Loucy (cell line): ENCODE measurements at regions not wholly inside any gene's neighbourhood (a gene's known extent, or its start where the extent isn't known, plus 50 kb on each side); places are given as distances from the start of the nearest gene placed in this dataset.

Source experiments
- H2AFZ ChIP-seq: fragments of 200-600 bp; sonication (generic); 2 replicates; pipeline ENCODE4 v1.6.0; 2016; ENCODE audit warnings: antibody characterized with exemption, mild to moderate bottlenecking, low read length, moderate library complexity
- H3F3A ChIP-seq: fragments of 200-600 bp; 2 replicates; pipeline ENCODE4 v1.6.0; 2016; ENCODE audit warnings: antibody characterized with exemption, low read depth, mild to moderate bottlenecking
- H3K27me3 ChIP-seq: fragments of 200-600 bp; sonication (generic); 2 replicates; pipeline ENCODE4 v1.6.1; 2014; ENCODE audit warnings: low read length, mild to moderate bottlenecking; ENCODE audit not compliant: insufficient read depth, poor library complexity, severe bottlenecking
- H3K36me3 ChIP-seq: fragments of 200-600 bp; sonication (generic); 2 replicates; pipeline ENCODE4 v1.6.1; 2016; ENCODE audit warnings: low read length; ENCODE audit not compliant: insufficient read depth
- H3K4me1 ChIP-seq: fragments of 200-600 bp; sonication (generic); 2 replicates; pipeline ENCODE4 v1.5.1; 2014; ENCODE audit warnings: low read length, mild to moderate bottlenecking; ENCODE audit not compliant: insufficient read depth, poor library complexity, severe bottlenecking
- H3K4me2 ChIP-seq: fragments of 200-600 bp; sonication (generic); 2 replicates; pipeline ENCODE4 v1.6.0; 2014; ENCODE audit warnings: antibody characterized with exemption, low read length, low read depth, mild to moderate bottlenecking; ENCODE audit not compliant: poor library complexity, severe bottlenecking
- H3K4me3 ChIP-seq: fragments of 200-600 bp; sonication (generic); 2 replicates; pipeline ENCODE4 v1.5.1; 2014; ENCODE audit warnings: low read length, mild to moderate bottlenecking, mixed read lengths; ENCODE audit not compliant: poor library complexity, severe bottlenecking
- H3K79me2 ChIP-seq: fragments of 200-600 bp; sonication (generic); 2 replicates; pipeline ENCODE4 v1.6.1; 2014; ENCODE audit warnings: low read length; ENCODE audit not compliant: insufficient read depth
- H3K9ac ChIP-seq: fragments of 200-600 bp; sonication (generic); 2 replicates; pipeline ENCODE4 v1.6.0; 2014; ENCODE audit warnings: mild to moderate bottlenecking, low read depth, low read length, moderate library complexity; ENCODE audit not compliant: poor library complexity, severe bottlenecking
- H3K9me2 ChIP-seq: fragments of 200-600 bp; sonication (generic); replicated peaks from 2 replicates; pipeline ENCODE4 v1.6.1; 2016; ENCODE audit warnings: low read depth, low read length, mixed read lengths
- H3K9me3 ChIP-seq: fragments of 200-600 bp; sonication (generic); 2 replicates; pipeline ENCODE4 v1.6.1; 2014; ENCODE audit warnings: mild to moderate bottlenecking, antibody characterized with exemption, low read length, low read depth; ENCODE audit not compliant: insufficient read depth
- H4K20me1 ChIP-seq: fragments of 200-600 bp; sonication (generic); 2 replicates; pipeline ENCODE4 v1.6.0; 2014; ENCODE audit warnings: antibody characterized with exemption, low read length, mild to moderate bottlenecking; ENCODE audit not compliant: insufficient read depth, poor library complexity, severe bottlenecking
- EZH2phosphoT487 ChIP-seq: fragments of 200-600 bp; IDR thresholded peaks from 2 replicates; pipeline ENCODE4 v1.6.1; 2018; ENCODE audit warnings: antibody characterized with exemption, mild to moderate bottlenecking, moderate library complexity, borderline replicate concordance
- TF ChIP-seq, protein P1 (sequence below): fragments of 200-600 bp; sonication (generic); conservative IDR thresholded peaks from 2 replicates; pipeline ENCODE4 v1.5.1; 2014; ENCODE audit warnings: mild to moderate bottlenecking, antibody characterized with exemption, low read length

GRCh38 chrX:36462142-36462541 is 542.6 kb downstream of the CFAP47 start:
- H4K20me1 ChIP-seq, result no peaks in the 10 kb centered on the region
- no peaks in the 10 kb centered on the region for H3K9me2 ChIP-seq
- H3K4me2 ChIP-seq, result no peak overlapping the region
- H2AFZ ChIP-seq, result no peak overlapping the region
- no peaks in the 10 kb centered on the region for H3K4me1 ChIP-seq
- no peak overlapping the region for H3K9ac ChIP-seq
- no peaks in the 10 kb centered on the region for H3K27me3 ChIP-seq
- no peak for TF ChIP-seq EZH2phosphoT487
- TF ChIP-seq, protein P1, sequence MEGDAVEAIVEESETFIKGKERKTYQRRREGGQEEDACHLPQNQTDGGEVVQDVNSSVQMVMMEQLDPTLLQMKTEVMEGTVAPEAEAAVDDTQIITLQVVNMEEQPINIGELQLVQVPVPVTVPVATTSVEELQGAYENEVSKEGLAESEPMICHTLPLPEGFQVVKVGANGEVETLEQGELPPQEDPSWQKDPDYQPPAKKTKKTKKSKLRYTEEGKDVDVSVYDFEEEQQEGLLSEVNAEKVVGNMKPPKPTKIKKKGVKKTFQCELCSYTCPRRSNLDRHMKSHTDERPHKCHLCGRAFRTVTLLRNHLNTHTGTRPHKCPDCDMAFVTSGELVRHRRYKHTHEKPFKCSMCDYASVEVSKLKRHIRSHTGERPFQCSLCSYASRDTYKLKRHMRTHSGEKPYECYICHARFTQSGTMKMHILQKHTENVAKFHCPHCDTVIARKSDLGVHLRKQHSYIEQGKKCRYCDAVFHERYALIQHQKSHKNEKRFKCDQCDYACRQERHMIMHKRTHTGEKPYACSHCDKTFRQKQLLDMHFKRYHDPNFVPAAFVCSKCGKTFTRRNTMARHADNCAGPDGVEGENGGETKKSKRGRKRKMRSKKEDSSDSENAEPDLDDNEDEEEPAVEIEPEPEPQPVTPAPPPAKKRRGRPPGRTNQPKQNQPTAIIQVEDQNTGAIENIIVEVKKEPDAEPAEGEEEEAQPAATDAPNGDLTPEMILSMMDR, result no peak
- H3K9me3 ChIP-seq, result no peaks in the 10 kb centered on the region
- no peaks in the 10 kb centered on the region for H3K79me2 ChIP-seq
- H3F3A ChIP-seq, result no peaks in the 10 kb centered on the region
- no peaks in the 10 kb centered on the region for H3K36me3 ChIP-seq
- H3K4me3 ChIP-seq, result no peak overlapping the region

- no peak overlapping the region for H2AFZ ChIP-seq
- TF ChIP-seq, protein P1, result no peak
- no peak for TF ChIP-seq EZH2phosphoT487
- no peaks in the 10 kb centered on the region for H3K9me2 ChIP-seq
- no peaks in the 10 kb centered on the region for H3K79me2 ChIP-seq
- H3F3A ChIP-seq, result no peaks in the 10 kb centered on the region
- no peak overlapping the region for H3K9ac ChIP-seq
- H3K27me3 ChIP-seq, result no peaks in the 10 kb centered on the region
- no peak overlapping the region for H3K4me2 ChIP-seq
- H4K20me1 ChIP-seq, result no peaks in the 10 kb centered on the region
- H3K9me3 ChIP-seq, result no peaks in the 10 kb centered on the region
- no peaks in the 10 kb centered on the region for H3K36me3 ChIP-seq
- no peaks in the 10 kb centered on the region for H3K4me1 ChIP-seq
- H3K4me3 ChIP-seq, result no peak overlapping the region
Observed at GRCh38 chrX:36480441-36480990, 527.6 kb upstream of the FAM47C start.

GRCh38 chrX:36501169-36501702 is 506.9 kb upstream of the FAM47C start:
- H3K9me2 ChIP-seq, result no peaks in the 10 kb centered on the region
- H3K4me2 ChIP-seq, result no peak overlapping the region
- no peaks in the 10 kb centered on the region for H4K20me1 ChIP-seq
- no peaks in the 10 kb centered on the region; the same call in 1 of the 2 replicates for H3F3A ChIP-seq
- no peak overlapping the region for H3K9ac ChIP-seq
- H3K9me3 ChIP-seq, result no peaks in the 10 kb centered on the region; the same call in 1 of the 2 replicates
- no peak for TF ChIP-seq EZH2phosphoT487
- TF ChIP-seq, protein P1, result no peak
- H3K36me3 ChIP-seq, result no peaks in the 10 kb centered on the region
- no peaks in the 10 kb centered on the region for H3K79me2 ChIP-seq
- no peak overlapping the region for H2AFZ ChIP-seq
- H3K4me1 ChIP-seq, result peaks cover 19% of the 10 kb centered on the region
- H3K4me3 ChIP-seq, result no peak overlapping the region
- no peaks in the 10 kb centered on the region for H3K27me3 ChIP-seq
